Stimulated activated CD4-positive, alpha-beta T cell treated with anti-CD3 and anti-CD28 coated beads, Interleukin-4, amount 100 ng/mL, for 1 hour (primary cell): ENCODE measurements at regions not wholly inside any gene's neighbourhood (a gene's known extent, or its start where the extent isn't known, plus 50 kb on each side); places are given as distances from the start of the nearest gene placed in this dataset.
"Not testable (repeated sequence)": the region's sequence is repeated elsewhere in the genome, so short reads cannot be mapped to it uniquely, and the experiment has no call there.

Source experiments
- DNase-seq: peaks from one replicate; pipeline ENCODE4 v3.0.0-alpha.2; 2020

DNA sequence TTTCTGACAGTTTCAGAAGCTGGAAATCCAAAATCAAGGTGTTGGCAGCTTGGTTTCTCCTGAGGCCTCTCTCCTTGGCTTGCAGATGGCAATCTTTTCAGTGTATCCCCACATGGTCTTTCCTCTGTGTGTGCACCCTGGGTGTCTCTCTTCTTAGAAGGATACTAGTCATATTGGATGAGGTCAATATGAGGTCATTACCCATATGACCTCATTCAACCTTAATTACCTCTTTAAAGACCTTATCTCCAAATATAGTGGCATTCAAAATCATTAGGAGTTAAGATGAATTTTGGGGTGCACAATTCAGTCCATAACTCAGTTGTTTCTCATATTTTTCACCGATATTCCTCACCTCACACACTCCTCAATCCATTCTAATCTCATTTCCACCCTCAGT lies 92.4 kb upstream of the TGM3 start:
- DNase-seq, result no peak

DNA sequence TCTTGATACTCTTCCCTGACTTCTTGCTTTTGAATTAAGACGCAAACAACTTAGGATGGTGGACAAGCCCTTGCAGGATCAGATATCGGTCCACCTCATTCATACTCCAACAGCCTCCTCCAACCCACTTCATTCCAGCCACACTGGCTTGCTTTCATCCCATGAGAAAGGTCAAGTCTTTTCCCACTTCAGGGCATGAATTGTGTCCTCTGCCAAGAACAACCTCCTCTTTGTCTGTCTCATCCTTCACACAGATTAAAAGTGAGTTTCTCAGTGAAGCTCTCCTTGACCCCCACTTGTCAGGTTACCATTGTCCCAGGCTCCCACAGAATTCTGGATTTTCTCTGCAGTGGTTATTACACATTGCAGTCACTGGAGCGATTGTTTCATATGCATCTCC lies 91.8 kb upstream of the TGM3 start:
- DNase-seq, result no peak

DNA sequence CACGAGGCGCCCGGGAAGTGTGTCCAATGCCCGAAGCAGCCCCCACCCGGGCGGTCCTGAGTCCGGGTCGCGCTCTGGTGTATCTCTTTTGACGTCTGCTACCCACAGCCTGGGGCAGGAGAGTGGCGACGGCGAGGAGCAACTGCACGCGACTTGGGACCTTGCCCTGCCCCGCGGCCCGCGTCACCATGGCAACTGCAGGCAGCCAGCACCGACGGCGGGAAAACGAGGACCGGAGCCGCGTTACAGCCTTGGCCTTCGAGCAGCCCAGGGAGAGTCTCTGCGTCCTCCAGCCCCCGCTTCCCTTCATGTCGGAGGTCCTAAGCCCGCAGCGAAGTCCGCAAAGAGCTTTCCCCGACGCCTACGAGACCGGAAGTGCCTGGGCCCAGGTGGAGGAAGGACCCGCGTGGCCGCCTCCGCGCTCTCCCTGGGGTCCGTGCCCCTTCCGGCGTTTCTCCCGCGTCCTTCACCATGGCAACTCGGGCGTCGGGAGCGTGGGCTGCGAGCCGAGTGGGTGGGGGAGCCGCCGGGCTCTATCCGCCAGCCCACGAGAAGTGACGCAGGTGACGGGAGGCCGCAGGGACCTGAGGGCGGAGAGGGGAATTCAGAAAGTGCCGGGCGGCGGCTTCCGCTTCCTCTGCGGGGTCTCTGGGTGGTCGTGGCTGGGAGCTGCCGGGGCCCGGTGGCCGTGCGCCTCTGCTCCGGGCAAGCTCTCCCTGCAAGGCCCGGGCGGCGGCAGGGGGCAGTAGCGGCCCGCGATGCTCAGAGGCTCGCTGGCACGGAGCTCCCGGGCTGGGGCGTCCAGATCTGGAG lies 88.6 kb upstream of the TGM3 start:
- DNase-seq, result peak; percentile 78

DNA sequence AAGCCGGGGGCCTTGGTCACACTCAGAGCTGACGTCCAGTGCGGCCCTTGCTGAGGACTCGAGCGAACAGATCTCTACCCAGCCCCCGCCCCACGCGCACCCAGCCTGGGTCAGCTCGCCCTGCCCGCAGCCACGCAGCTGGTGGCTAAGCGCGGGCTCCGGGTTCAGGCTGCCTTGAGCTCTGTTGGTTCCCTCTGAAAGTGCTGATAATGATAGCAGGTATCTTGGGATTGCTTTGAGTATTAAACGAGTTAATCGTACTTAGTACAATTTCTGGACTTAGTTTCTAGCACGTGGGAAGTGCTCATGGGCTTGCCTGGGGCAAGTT lies 88.1 kb upstream of the TGM3 start:
- no peak for DNase-seq

DNA sequence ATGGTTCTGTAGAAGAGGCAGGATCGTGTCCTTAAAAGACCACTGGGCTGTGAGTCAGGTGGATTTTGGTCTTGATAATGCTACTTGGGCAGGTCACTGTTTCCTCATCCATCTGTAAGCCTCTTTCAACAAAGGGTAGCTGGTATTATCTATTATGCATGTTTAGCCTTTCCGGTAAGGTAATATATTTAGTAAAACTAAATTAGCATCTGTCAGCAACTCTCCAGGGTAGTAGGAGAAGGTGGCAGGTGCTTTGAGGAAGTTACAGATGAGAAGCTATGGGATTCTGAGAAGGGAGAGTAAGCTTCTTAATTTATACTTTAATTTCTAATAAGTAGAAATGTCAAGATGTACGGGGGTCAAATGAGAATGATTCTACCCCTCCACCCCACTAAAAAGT lies 86.9 kb upstream of the TGM3 start:
- DNase-seq, result no peak

DNA sequence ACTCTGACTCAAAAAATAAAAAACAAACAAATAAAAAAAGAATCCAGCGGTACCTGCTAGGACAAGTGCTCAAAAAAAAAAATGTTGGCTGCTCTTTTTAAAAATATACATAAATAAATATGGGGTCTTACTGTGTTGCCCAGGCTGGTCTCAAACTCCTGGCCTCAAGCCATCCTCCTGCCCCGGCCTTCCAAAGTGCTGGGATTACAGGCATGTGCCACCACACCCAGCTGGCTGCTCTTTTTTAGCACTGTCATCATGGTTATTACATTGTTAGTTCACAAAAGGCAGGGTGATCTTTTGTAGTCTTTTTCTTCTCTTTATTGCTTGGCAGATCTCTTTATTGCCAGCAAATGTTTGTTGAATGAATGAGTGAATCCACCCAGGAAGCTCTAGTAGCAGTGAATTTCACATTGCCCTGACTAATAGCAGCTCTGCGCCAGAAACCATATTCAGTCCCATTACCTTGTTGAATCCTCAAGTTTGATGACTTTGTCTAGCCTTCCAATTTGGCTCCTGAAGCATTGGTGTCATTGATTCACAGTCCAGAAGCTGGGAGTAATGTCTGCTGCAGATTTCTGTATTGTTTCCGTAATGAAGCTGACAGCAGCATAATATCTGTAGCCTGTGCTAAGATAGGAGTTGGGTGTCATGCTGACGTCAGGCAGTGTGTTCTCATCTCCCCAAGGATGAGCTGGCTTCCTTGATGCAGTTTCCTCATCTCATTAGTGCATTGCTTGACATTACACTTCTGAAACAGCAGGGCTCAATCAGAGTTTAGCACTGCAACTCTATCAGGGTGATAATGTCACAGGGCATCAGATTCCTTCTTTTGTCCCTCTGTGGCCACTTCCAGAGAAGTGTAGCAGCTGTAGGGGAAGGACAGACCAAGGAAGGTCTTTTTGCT lies 84.9 kb upstream of the TGM3 start:
- DNase-seq, result no peak

DNA sequence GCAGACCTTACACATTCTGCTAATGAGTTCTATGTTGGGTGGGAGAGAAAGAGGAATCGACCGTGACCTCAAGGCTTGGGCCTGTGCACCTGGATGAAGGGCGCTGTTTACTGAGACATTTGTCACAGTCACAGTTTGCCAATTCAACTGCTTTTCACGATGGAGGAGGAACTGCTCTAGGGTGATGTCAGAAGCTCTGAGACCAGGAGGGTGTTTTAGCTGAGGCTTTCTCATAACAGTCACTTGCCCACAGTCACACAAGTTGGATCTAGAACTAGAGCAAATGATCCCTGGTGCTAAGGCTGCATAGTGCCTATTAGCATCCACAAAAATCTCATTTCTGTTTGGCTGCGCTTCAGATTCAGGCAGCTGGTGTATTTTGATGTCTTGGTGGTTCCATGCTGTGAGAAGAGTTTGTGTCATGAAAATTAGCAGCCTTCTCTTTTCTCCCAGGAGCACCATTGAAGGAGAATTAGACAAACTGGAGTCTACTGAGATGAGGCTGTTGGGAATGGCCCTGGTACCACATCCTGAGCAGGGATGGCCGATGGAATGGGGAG lies 83.3 kb upstream of the TGM3 start:
- no peak for DNase-seq

DNA sequence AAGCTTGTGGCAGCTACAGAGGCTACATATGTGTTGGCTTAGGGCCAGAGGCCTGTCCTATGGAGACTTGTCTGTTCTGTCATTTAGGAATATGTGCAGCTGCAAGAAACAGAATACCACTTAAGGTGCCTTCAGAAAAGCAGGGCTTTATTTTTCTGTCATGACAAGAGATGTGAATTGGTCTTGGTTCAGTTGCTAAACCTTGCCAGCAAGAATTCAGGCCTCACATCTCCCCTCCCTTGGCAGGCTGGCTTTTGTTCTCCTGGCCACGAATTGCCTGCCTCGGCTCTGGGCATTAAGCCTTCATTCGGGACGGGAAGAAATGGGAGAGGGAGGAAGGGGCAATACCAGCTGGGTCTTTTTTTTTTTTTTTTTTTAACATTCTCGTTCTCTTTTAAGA lies 82.4 kb upstream of the TGM3 start:
- no peak for DNase-seq

DNA sequence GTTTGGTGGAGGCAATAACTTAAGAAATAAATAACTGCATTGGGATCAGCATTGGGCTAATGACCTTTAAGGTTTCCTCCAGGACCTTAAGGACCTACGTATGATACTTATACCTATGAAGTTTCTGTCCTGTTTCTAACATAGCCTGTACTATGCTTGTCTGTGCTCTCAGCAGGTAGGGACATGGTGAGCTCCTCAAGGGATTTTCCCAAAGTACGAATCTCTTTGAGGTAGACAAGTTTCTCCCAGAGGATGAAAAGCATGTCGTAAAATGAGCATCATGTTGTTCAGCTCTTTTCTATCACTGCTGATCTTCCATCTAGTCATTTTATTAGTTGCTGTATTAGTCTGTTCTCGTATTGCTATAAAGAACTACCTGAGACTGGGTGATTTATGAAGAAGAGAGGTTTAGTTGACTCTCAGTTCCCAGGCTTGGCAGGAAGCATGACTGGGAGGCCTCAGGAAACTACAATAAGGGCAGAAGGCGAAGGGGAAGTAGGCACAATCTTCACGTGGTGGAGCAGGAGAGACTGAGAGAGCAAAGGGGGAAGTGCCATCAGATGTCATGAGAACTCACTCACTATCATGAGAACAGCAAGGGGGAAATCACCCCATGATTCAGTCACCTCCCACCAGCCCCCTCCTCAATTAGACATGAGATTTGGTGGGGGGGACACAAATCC lies 77.8 kb upstream of the TGM3 start:
- peak; percentile 18 for DNase-seq

DNA sequence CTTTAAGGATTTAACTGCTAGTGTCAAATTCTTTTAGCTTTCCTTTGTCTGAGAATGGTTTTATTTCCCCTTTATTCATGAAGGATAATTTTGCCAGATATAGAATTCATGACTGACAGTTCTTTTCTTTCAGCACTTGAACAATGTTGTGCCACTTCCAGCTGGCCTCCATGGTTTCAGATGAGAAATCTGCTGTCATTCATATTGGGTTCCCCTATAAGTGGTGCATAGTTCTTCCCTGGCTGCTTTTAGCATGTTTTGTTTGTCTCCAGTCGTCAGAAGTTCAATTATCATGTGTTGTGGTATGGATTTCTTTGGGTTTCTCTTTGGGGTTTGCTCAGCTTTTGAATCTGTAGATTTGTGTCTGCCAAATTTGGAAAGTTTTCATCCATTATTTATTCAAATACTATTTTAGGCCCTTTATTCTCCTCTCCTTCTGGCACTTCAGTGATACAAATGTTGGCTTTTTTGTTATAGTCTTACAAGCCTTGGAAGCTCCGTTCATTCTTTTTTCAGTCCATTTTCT lies 76.3 kb upstream of the TGM3 start:
- no peak for DNase-seq

DNA sequence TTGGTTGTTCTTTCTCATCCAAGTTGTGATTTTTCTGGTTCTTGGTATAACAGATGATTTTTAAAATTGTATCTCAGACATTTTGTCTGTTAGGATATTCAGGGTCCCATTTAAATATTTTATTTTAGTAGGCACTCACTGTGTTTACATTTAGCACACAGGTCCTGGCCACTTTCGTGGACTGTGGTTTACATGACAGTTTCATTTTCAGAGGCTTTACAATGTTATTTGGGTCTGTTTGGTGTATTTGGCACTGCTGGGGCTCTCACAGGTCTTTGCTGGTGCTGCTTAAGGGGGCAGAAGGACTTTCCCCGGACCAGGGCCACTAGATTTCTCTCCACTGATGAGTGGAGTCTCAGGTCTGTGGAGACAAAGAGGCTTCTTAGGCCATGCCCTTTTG lies 75.5 kb upstream of the TGM3 start:
- DNase-seq, result no peak

DNA sequence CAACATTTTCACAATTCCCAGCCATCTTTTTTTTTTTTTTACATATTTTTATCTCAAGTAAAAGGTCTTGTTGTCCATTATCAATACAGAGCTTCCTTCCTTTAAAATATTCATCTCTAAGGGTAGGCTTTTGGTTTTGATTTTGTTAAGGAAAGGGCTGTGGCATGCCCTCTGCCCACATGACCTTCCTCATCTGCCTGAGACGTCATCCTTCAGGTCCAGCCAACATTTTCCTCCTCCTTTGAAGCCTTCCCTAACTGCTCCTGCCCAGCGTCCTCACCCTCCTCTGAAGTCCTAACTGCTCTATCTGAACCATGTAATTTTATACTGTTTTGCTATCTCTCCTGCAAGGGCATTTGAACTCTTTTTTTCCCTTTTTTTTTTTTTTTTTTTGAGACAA lies 73.9 kb upstream of the TGM3 start:
- DNase-seq, result no peak

DNA sequence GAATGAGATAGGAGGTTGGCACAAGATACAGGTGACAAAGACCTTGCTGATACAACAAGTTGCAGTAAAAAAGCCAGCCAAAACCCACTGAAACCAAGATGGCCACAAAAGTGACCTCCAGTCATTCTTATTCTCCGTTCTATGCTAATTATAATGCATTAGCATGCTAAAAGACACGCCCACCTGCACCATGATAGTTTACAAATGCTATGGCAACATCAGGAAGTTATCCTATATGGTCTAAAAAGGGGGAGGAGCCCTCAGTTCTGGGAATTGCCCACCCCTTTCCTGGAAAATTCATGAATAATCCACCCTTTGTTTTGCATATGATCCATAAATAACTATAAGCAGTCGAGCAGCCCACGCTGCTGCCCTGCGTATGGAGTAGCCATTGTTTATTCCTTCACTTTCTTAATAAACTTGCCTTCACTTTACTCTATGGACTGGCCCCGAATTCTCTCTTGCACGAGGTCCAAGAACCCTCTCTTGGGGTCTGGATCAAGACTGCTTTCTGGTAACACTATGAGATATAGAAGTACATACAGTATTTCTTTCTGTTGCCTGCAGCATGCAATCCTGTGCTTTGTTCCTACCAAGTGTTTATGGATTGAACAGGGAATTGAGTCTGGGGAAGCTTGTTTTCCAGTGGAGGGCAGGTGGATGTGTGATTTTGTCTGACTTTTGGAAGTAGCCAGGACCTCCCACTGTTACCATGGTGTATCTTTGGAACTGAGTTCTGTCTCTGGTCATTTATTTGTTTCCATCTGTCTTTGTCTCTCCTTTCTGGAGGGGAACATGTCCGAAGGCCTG lies 72.0 kb upstream of the TGM3 start:
- DNase-seq, result no peak

DNA sequence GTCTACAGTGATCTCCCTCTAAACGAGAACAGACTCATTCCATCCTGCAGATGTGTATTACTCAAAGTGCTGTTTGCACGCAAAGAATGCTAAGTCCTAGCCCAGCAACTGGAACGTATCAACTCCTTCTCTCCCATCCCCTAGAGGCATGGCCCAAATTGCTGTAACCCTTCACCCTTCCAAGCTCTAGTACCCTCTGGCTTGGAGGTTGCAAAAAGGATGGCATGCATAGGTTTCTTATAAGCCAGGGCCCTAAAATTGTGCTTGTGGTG lies 71.5 kb upstream of the TGM3 start:
- no peak for DNase-seq

DNA sequence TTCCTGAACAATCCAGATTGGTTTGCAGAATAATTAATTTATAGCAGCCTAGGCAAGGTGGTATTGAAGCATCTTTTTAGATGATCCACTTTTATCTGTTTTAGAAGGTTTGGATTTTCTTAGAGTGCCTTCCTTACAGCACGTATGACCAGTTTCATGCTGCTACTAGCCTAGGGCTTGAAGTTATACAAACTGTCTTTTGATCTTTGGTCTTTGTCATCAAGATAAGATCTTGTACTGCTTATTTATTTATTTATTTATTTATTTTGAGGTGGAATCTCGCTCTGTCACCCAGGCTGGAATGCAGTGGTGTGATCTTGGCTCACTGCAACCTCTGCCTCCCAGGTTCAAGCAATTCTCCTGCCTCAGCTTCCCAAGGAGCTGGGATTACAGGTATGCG lies 68.5 kb upstream of the TGM3 start:
- not testable (repeated sequence) for DNase-seq

DNA sequence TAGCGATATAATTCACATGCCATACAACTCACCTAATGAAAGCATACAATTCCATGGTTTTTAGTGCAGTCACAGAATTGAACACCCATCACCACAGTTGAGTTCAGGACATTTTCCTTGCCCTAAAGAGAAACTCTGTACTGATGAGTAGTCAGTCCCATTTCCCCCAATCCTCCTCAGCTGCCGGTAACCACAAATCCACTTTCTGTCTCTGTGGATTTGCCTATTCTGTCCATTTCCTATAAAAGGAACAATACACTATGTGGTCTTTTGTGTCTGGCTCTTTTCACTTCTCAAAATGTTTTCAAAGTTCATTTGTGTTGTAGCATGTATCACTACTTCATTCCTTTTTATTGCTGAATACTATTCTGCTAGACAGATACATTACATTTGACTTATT lies 67.9 kb upstream of the TGM3 start:
- DNase-seq, result no peak

DNA sequence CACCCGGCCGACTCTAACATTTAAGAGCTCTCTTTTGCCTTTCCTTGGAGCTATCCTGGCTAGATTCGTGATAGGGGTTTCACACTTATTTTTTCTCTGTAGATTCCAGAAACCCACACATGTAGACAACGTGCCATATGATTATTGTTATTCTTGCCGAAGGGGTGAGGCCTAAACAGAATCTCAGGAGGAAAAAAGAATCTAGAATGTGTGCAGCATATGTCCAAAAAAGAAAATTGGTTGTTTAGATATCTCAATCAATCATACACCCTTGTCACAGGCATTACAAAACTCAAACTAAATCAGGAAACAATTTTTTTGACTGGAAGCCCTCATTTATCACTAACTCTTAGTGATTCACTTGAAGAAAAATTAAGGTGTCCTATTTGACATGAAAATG lies 66.9 kb upstream of the TGM3 start:
- no peak for DNase-seq

DNA sequence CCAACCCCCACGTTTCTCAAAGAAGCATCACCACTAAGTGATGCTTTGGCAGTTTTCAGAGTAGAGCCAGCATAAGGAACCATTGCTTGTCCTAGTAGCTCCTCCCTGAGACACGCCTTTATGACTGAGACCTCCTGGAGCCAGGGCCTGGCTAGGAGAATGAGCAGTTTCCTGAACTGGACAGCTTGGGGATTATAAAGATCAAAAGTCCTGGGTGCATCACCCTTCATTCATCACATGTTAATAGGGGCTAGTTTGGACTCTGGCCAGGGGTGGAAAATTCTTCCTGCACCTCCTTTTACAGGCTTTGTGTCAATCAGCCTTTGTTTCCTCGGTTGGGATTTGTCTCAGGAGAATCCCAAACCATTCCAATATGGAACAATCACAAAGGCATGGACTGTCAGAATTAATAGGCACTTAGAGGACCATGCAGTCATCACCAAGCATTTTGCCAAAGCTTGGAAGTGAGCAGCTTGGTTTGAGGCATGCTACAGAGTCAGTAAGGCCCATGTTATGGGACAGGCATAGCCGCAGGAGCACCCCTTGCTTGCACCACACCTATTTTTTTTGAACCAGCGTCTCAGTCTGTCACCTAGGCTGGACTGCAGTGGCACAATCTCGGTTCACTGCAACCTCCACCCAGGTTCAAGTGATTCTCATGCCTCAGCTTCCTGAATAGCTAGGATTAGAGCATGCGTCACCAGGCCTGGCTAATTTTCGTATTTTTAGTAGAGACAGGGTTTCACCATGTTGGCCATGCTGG lies 64.9 kb upstream of the TGM3 start:
- no peak for DNase-seq

DNA sequence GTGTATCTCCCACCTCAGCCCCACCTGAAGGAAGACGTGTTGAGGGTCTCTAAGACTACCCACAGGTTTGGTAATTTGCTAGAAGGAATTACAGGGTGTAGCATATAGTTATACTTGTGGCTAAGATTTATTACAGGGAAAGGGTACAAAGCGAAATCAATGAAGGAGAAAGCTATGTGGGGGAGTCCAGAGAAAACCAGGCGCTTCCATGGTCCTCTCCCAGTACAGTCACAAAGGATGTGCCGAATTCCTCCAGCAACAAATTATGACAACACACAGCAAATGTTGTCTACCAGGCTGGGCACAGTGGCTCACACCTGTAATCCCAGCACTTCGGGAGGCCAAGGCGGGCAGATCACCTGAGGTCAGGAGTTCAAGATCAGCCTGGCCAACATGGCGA lies 64.1 kb upstream of the TGM3 start:
- DNase-seq, result no peak

DNA sequence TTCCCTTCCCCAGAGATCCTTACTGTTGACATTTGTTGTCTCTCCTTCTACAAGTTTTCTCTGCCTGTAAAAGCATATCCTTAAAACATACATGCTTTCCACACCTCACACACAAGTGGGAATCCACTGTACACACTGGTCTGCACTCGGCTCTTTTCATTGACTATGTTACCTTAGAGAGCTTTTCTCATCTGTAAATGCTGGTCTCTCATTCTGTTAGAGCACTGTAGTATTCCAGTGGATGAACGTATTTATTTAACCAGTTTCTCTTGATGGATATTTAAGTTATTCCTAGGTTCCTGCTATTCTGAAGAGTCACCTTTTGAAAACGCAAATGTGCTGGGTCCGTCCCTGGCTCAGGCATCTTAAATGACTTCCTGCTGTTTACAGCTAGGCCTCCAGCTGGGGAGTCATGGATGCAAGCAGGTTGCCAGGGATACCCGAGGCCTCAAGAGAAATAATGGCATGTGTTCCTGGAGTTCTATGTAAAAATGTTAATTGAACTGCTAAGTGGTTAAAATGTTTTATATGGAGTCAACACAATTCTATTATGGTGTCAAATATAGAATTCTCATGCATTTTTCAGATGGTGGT lies 61.1 kb upstream of the TGM3 start:
- DNase-seq, result no peak

DNA sequence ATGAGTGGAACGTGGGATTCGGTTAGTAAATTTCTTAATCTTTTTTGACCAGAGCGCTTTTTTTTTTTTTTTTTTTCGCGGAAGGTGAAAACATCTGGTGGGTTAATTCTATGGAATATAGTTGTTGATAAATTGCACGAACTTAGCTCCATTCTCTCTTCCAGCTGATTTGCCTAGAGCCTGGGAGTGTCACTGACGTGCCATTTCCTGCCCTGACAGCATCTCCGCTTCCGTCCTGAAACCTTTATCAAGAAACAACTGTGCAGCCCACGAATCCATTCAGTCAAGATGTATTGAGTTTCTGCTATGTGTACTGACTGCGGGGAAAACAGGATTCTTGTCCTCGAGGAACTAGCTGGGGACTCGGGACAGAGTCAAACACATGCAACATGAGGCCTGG lies 59.5 kb upstream of the TGM3 start:
- no peak for DNase-seq

DNA sequence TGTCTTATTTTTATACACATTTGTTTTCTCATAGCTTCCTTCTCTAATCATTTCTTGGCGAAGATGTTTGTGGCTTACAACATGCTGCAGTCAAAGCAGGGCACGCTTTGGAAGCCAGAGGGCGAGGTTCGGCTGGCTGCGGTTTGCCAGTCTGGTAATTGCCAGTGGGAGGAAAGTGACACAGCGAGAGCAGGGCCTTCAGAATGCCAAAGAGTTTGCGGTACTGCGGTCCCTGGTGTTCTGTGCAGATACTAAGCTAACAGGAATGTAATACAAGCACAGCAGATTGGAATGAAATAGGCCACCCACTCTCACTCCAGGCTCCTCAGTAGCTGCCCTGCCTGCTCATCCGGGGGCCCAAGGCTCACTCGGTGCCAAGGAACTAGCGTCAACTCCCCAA lies 58.7 kb upstream of the TGM3 start:
- no peak for DNase-seq
